HEK293T (cell line): ENCODE measurements at regions not wholly inside any gene's neighbourhood (a gene's known extent, or its start where the extent isn't known, plus 50 kb on each side); places are given as distances from the start of the nearest gene placed in this dataset.

Experiments used
- CTCF ChIA-PET: fragments of 350-600 bp; formaldehyde crosslinking; extraction: SDS; loops from one replicate; lab custom pipeline; 2021; ENCODE audit warnings: antibody characterized with exemption, inconsistent platforms; lab: Yijun Ruan, JAX
- POLR2A ChIA-PET: fragments of 350-600 bp; formaldehyde crosslinking; extraction: SDS; loops from one replicate; lab custom pipeline; 2020; ENCODE audit warnings: antibody characterized with exemption, inconsistent platforms; lab: Yijun Ruan, JAX
- DNase-seq: peaks from one replicate; pipeline ENCODE4 v3.0.0; 2012; ENCODE audit warnings: mixed read lengths; ENCODE audit errors: extremely low spot score
- ARNT ChIP-seq: fragments of 450-650 bp; IDR thresholded peaks from 2 replicates; pipeline ENCODE4 v1.6.1; 2017; ENCODE audit warnings: mild to moderate bottlenecking
- BHLHE40 ChIP-seq: fragments of 450-650 bp; IDR thresholded peaks from 2 replicates; pipeline ENCODE4 v1.6.1; 2016; ENCODE audit warnings: mild to moderate bottlenecking, moderate library complexity, borderline replicate concordance
- CTBP1 ChIP-seq: fragments of 450-650 bp; IDR thresholded peaks from 2 replicates; pipeline ENCODE4 v1.6.1; 2016; ENCODE audit warnings: borderline replicate concordance
- ELF4 ChIP-seq: fragments of 450-650 bp; IDR thresholded peaks from 2 replicates; pipeline ENCODE4 v1.6.1; 2017; ENCODE audit warnings: antibody characterized with exemption
- FOXA1 ChIP-seq: fragments of 450-650 bp; IDR thresholded peaks from 2 replicates; pipeline ENCODE4 v1.6.1; 2016; ENCODE audit warnings: mild to moderate bottlenecking
- FOXK2 ChIP-seq: fragments of 450-650 bp; IDR thresholded peaks from 2 replicates; pipeline ENCODE4 v1.6.1; 2016; ENCODE audit warnings: mild to moderate bottlenecking
- FOXM1 ChIP-seq: fragments of 450-650 bp; IDR thresholded peaks from 2 replicates; pipeline ENCODE4 v1.6.1; 2017; ENCODE audit warnings: mild to moderate bottlenecking, borderline replicate concordance
- HDGF ChIP-seq: fragments of 450-650 bp; IDR thresholded peaks from 2 replicates; pipeline ENCODE4 v1.6.1; 2017; ENCODE audit warnings: antibody characterized with exemption, borderline replicate concordance
- L3MBTL2 ChIP-seq: fragments of 450-650 bp; conservative IDR thresholded peaks from 2 replicates; pipeline ENCODE4 v1.6.1; 2016; ENCODE audit warnings: mild to moderate bottlenecking
- LEF1 ChIP-seq: fragments of 450-650 bp; IDR thresholded peaks from 2 replicates; pipeline ENCODE4 v1.6.1; 2017; ENCODE audit warnings: mild to moderate bottlenecking, borderline replicate concordance
- NFRKB ChIP-seq: fragments of 450-650 bp; IDR thresholded peaks from 2 replicates; pipeline ENCODE4 v1.6.1; 2016; ENCODE audit warnings: mild to moderate bottlenecking, moderate library complexity
- SP1 ChIP-seq: fragments of 450-650 bp; IDR thresholded peaks from 2 replicates; pipeline ENCODE4 v1.6.1; 2017
- SUZ12 ChIP-seq: fragments of 450-650 bp; IDR thresholded peaks from 2 replicates; pipeline ENCODE4 v1.6.1; 2016; ENCODE audit warnings: mild to moderate bottlenecking
- TARDBP ChIP-seq: fragments of 450-650 bp; IDR thresholded peaks from 2 replicates; pipeline ENCODE4 v1.6.1; 2016
- ZNF384 ChIP-seq: fragments of 450-650 bp; IDR thresholded peaks from 2 replicates; pipeline ENCODE4 v1.6.1; 2016
- TF ChIP-seq, protein P1 (sequence below): fragments of 450-650 bp; IDR thresholded peaks from 2 replicates; pipeline ENCODE4 v1.6.1; 2016

GRCh38 chr2:64757126-64757525 lies 103.4 kb upstream of the SERTAD2 start:
- TF ChIP-seq SUZ12: no peak
- TF ChIP-seq LEF1: no peak
- POLR2A ChIA-PET: no interaction called here
- DNase-seq: no peak
- CTCF ChIA-PET: no interaction called here

- ChIA-PET CTCF (interaction anchor here (0.6 to 1.0 kb wide), 2 partner anchors 10 to 108 kb away, joined by 3 read pairs; no protein-coding TSS in a partner anchor), POLR2A (interaction anchor here (0.9 kb wide), 1 partner anchor 9 kb away, joined by 3 read pairs; no protein-coding TSS in a partner anchor)
- no peak for DNase-seq
- TF ChIP-seq L3MBTL2: no peak
- TF ChIP-seq FOXA1: no peak
- no peak for TF ChIP-seq FOXM1
- no peak for TF ChIP-seq CTBP1
- TF ChIP-seq BHLHE40: no peak
- no peak for TF ChIP-seq FOXK2
- TF ChIP-seq SUZ12: no peak
- TF ChIP-seq NFRKB: no peak
- no peak for TF ChIP-seq HDGF
- no peak for TF ChIP-seq TARDBP
- TF ChIP-seq ELF4: no peak
- TF ChIP-seq, protein P1, sequence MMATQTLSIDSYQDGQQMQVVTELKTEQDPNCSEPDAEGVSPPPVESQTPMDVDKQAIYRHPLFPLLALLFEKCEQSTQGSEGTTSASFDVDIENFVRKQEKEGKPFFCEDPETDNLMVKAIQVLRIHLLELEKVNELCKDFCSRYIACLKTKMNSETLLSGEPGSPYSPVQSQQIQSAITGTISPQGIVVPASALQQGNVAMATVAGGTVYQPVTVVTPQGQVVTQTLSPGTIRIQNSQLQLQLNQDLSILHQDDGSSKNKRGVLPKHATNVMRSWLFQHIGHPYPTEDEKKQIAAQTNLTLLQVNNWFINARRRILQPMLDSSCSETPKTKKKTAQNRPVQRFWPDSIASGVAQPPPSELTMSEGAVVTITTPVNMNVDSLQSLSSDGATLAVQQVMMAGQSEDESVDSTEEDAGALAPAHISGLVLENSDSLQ: no peak
- TF ChIP-seq SP1: no peak
- TF ChIP-seq LEF1: no peak
- no peak for TF ChIP-seq ARNT
- TF ChIP-seq ZNF384: no peak
Measured at GRCh38 chr2:64760128-64760527, 106.4 kb upstream of the SERTAD2 start.

- CTCF ChIA-PET: interaction anchor here (0.7 to 0.8 kb wide), 2 partner anchors 12 to 30 kb away, joined by 3 read pairs; no protein-coding TSS in a partner anchor
- no peak for DNase-seq
- TF ChIP-seq FOXK2 (no peak), FOXM1 (no peak), SP1 (no peak), HDGF (no peak), NFRKB (no peak), SUZ12 (no peak), FOXA1 (no peak), ZNF384 (no peak), TARDBP (no peak), ELF4 (no peak), LEF1 (no peak), L3MBTL2 (no peak), BHLHE40 (no peak), CTBP1 (no peak), ARNT (no peak)
- TF ChIP-seq, protein P1: no peak
- POLR2A ChIA-PET: interaction anchor here (1.0 to 2.7 kb wide), 4 partner anchors 11 to 109 kb away, joined by 5 to 14 read pairs (median 10); partner anchors contain the start of gene SERTAD2
Measured at GRCh38 chr2:64762301-64762997, 108.7 kb upstream of the SERTAD2 start.

GRCh38 chr2:64763126-64763525 lies 109.4 kb upstream of the SERTAD2 start:
- ChIA-PET CTCF (interaction anchor here (0.8 kb wide), 1 partner anchor 12 kb away, joined by 3 read pairs; no protein-coding TSS in a partner anchor), POLR2A (interaction anchor here (2.1 to 2.7 kb wide), 2 partner anchors 13 to 109 kb away, joined by 11 to 14 read pairs; partner anchors contain the start of gene SERTAD2)
- DNase-seq: no peak
- TF ChIP-seq FOXK2 (no peak), SP1 (no peak), L3MBTL2 (no peak), ZNF384 (no peak), ARNT (no peak), LEF1 (no peak), BHLHE40 (no peak), FOXA1 (no peak), CTBP1 (no peak), NFRKB (no peak), SUZ12 (no peak), HDGF (no peak), FOXM1 (no peak), TARDBP (no peak), ELF4 (no peak)
- TF ChIP-seq, protein P1: no peak

DNA sequence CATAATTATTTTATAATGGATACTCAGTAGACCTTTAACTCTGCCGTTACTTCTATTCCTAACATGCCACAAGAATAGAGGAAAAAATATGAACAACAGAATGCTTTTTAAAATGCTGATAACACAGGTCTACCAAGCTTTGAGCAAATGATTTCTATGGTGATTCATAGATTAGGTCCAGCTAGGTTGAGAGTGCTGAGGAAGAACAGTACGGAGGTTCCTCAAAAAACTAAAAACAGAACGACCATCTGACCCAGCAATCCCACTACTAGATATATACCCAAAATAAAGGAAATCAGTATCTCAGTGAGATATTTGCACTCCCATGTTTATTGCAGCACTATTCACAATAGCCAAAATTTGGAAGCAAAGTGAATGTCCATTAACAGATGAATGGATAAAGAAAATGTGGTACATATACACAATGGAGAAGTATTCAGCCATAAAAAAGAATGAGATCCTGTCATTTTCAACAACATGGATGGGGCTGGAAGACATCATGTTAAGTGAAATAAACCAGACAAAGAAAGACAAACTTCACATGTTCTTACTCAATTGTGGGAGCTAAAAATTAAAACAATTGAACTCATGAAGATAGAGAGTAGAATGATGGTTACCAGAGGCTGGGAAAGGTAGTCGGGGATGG lies 111.6 kb upstream of the SERTAD2 start:
- DNase-seq: no peak

More for the DNA sequence above, 111.6 kb upstream of the SERTAD2 start:
- ChIA-PET POLR2A (no interaction called here), CTCF (interaction anchor here (0.7 kb wide), 1 partner anchor 107 kb away, joined by 3 read pairs; no protein-coding TSS in a partner anchor)
- TF ChIP-seq FOXM1: no peak
- no peak for TF ChIP-seq L3MBTL2
- no peak for TF ChIP-seq TARDBP
- no peak for TF ChIP-seq FOXK2
- TF ChIP-seq, protein P1: no peak
- TF ChIP-seq ZNF384: no peak
- TF ChIP-seq FOXA1: no peak
- no peak for TF ChIP-seq HDGF
- no peak for TF ChIP-seq NFRKB
- TF ChIP-seq SP1: no peak
- no peak for TF ChIP-seq CTBP1
- no peak for TF ChIP-seq SUZ12
- TF ChIP-seq ELF4: no peak
- TF ChIP-seq ARNT: no peak
- no peak for TF ChIP-seq BHLHE40
- no peak for TF ChIP-seq LEF1
